Smooth muscle cell (in vitro differentiated cells): ENCODE measurements at regions not wholly inside any gene's neighbourhood (a gene's known extent, or its start where the extent isn't known, plus 50 kb on each side); places are given as distances from the start of the nearest gene placed in this dataset.

Source experiments
- DNase-seq: peaks from one replicate; lab custom pipeline; 2025; ENCODE audit not compliant: unreplicated experiment; lab: John Stamatoyannopoulos, UW
- H2AFZ ChIP-seq: fragments of 200-600 bp; sonication (generic); 2 replicates; pipeline ENCODE4 v1.6.0; 2016; ENCODE audit warnings: antibody characterized with exemption, low read depth, mild to moderate bottlenecking
- H3F3A ChIP-seq: fragments of 200-600 bp; sonication (generic); 2 replicates; pipeline ENCODE4 v1.6.0; 2017; ENCODE audit warnings: antibody characterized with exemption, low read depth
- H3K27ac ChIP-seq: fragments of 200-600 bp; sonication (generic); 2 replicates; pipeline ENCODE4 v1.5.1; 2016; ENCODE audit warnings: low read depth, mild to moderate bottlenecking
- H3K27me3 ChIP-seq: fragments of 200-600 bp; sonication (generic); 2 replicates; pipeline ENCODE4 v1.6.1; 2016; ENCODE audit warnings: low read depth, mild to moderate bottlenecking
- H3K36me3 ChIP-seq: fragments of 200-600 bp; sonication (generic); 2 replicates; pipeline ENCODE4 v1.5.1; 2016; ENCODE audit warnings: low read depth
- H3K4me1 ChIP-seq: fragments of 200-600 bp; sonication (generic); 2 replicates; pipeline ENCODE4 v1.5.1; 2016; ENCODE audit warnings: low read depth
- H3K4me2 ChIP-seq: fragments of 200-600 bp; sonication (generic); 2 replicates; pipeline ENCODE4 v1.6.0; 2016; ENCODE audit warnings: mild to moderate bottlenecking
- H3K4me3 ChIP-seq: fragments of 200-600 bp; sonication (generic); 2 replicates; pipeline ENCODE4 v1.5.1; 2016; ENCODE audit warnings: mild to moderate bottlenecking
- H3K79me2 ChIP-seq: fragments of 200-600 bp; sonication (generic); 2 replicates; pipeline ENCODE4 v1.6.0; 2016; ENCODE audit warnings: low read depth, mild to moderate bottlenecking
- H3K9ac ChIP-seq: fragments of 200-600 bp; sonication (generic); 2 replicates; pipeline ENCODE4 v1.6.0; 2016; ENCODE audit warnings: low read depth
- H3K9me3 ChIP-seq: fragments of 200-600 bp; sonication (generic); replicated peaks from 2 replicates; pipeline ENCODE4 v1.5.1; 2016; ENCODE audit warnings: low read depth
- H4K20me1 ChIP-seq: fragments of 200-600 bp; sonication (generic); 2 replicates; pipeline ENCODE4 v1.6.0; 2016; ENCODE audit warnings: low read depth
- CTCF ChIP-seq: fragments of 200-600 bp; sonication (generic); IDR thresholded peaks from 2 replicates; pipeline ENCODE4 v1.5.1; 2017; ENCODE audit warnings: borderline replicate concordance, mild to moderate bottlenecking, antibody characterized with exemption; ENCODE audit not compliant: insufficient read depth, poor library complexity, severe bottlenecking
- WGBS: methylation state at CpG from one replicate; pipeline ENCODE4 v1.1.7; 2016; ENCODE audit warnings: low lambda C conversion rate; 5-methylcytosine and 5-hydroxymethylcytosine counted together

- Histone ChIP-seq H3K4me2 (no peak overlapping the region), H3K9ac (no peak overlapping the region)
- TF ChIP-seq CTCF, result no peak
Measured at GRCh38 chr6:90436403-90436802, 139.8 kb upstream of the BACH2 start.

DNA sequence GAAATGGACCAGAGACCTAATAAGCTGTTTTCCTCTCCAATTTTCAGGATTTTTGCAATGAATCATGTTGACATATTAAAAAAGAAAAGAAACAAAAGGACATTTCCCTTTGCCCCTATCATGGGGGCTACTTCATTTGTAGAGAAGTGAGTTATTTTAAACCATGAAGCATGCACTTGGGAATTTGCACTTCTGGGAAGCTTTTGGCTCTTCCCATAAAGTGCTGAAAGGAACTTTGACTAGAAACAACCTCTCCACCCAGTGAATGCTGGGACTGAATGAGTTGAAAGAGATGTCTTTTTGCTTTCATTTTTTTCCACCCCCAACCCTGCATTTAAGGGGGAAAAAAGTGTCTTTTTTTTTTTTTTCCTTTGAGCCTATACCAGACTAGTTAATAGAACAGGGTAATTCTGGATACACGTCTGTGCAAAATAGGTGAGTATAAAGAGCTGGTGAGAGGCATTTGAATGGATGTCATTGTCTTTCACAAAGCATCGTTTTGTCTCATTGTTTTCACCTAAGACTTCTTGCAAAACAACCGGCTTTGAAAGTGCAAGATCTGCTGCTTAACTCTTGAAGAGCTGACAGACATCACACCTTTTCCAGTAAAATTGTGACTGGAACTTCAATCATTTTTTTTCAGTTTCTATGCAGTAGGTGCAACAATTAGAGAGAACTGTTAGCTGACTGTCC, 138.7 kb upstream of the BACH2 start:
- Histone ChIP-seq H3K9ac (no peak overlapping the region), H3K4me3 (no peak overlapping the region), H3K27ac (no peak overlapping the region), H4K20me1 (no peaks in the 10 kb centered on the region), H3K79me2 (no peaks in the 10 kb centered on the region), H3K27me3 (no peaks in the 10 kb centered on the region), H3K4me1 (peaks cover 13% of the 10 kb centered on the region), H3K4me2 (peak overlapping the region; percentile 56), H2AFZ (no peak overlapping the region), H3K36me3 (no peaks in the 10 kb centered on the region), H3K9me3 (peaks cover 2% of the 10 kb centered on the region), H3F3A (peaks cover 4% of the 10 kb centered on the region)
- no peak for DNase-seq
- TF ChIP-seq CTCF, result no peak
- 31% methylated on average over 3 of the region's 3 CpGs for WGBS

More at GRCh38 chr6:90436403-90436802, 139.8 kb upstream of the BACH2 start:
- Histone ChIP-seq H3K4me1 (peaks cover 22% of the 10 kb centered on the region), H2AFZ (no peak overlapping the region), H3K36me3 (no peaks in the 10 kb centered on the region), H3K27me3 (no peaks in the 10 kb centered on the region), H3F3A (peaks cover 4% of the 10 kb centered on the region), H3K79me2 (no peaks in the 10 kb centered on the region), H3K4me3 (no peak overlapping the region), H4K20me1 (no peaks in the 10 kb centered on the region), H3K9me3 (no peaks in the 10 kb centered on the region), H3K27ac (no peak overlapping the region)
- WGBS, result 79% methylated on average over 1 of the region's 1 CpG
- no peak for DNase-seq

DNA sequence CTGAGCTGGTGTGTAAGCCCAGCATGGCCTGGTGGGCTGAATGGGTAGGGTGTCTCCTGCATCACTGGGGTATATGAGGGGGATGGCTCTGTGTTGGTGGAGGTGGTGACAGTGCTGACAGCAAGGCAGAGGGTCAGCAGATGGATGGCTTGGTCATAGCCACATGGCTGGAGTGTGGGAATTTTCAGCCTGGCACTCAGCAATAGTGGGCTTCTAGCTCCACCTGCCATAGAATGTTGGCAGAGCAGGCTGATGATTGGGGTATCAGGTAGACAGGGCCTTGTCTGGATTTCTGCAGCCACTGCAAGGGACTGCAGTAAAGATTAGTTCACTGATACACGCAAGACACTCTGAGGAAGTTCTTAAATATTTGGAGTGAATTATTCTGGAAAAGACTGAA, 137.5 kb upstream of the BACH2 start:
- Histone ChIP-seq H4K20me1 (no peaks in the 10 kb centered on the region), H3F3A (peaks cover 4% of the 10 kb centered on the region), H2AFZ (no peak overlapping the region), H3K9ac (no peak overlapping the region), H3K4me1 (peaks cover 13% of the 10 kb centered on the region), H3K4me2 (no peak overlapping the region), H3K27ac (no peak overlapping the region), H3K79me2 (no peaks in the 10 kb centered on the region), H3K27me3 (no peaks in the 10 kb centered on the region), H3K9me3 (peaks cover 13% of the 10 kb centered on the region), H3K36me3 (no peaks in the 10 kb centered on the region), H3K4me3 (no peak overlapping the region)
- DNase-seq, result no peak
- TF ChIP-seq CTCF, result peak; percentile 12
- WGBS, result 85% methylated on average over 1 of the region's 1 CpG

DNA sequence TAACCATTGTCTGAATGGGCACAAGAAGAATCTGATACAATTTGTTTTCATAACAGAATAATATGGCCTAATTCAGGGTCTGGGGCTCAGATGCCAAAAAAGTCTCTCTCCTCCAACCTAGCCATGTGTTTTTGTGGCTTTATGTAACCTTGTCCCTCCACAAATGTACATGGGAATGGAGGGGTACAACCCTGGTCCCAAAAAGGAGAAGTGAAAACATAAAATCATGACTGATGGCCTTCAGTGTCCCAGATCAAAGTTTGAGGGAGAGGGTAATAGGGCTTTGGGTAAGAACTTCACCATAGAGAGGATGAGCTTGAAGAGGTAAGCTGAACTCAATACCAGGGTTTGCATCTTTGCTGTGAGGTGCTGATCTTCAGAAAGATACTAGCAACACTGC, 136.3 kb upstream of the BACH2 start:
- H3F3A ChIP-seq, result peaks cover 4% of the 10 kb centered on the region
- H3K9me3 ChIP-seq, result peaks cover 13% of the 10 kb centered on the region
- no peak for TF ChIP-seq CTCF
- H3K4me1 ChIP-seq, result peaks cover 13% of the 10 kb centered on the region
- H3K79me2 ChIP-seq, result no peaks in the 10 kb centered on the region
- H4K20me1 ChIP-seq, result no peaks in the 10 kb centered on the region
- H3K27ac ChIP-seq, result no peak overlapping the region
- no peak for DNase-seq
- H3K36me3 ChIP-seq, result no peaks in the 10 kb centered on the region
- no peak overlapping the region for H3K4me3 ChIP-seq
- H3K9ac ChIP-seq, result no peak overlapping the region
- H3K27me3 ChIP-seq, result no peaks in the 10 kb centered on the region
- H3K4me2 ChIP-seq, result no peak overlapping the region
- H2AFZ ChIP-seq, result no peak overlapping the region
